ENCODE measurements at regions not wholly inside any gene's neighbourhood (a gene's known extent, or its start where the extent isn't known, plus 50 kb on each side); places are given as distances from the start of the nearest gene placed in this dataset.

DNA sequence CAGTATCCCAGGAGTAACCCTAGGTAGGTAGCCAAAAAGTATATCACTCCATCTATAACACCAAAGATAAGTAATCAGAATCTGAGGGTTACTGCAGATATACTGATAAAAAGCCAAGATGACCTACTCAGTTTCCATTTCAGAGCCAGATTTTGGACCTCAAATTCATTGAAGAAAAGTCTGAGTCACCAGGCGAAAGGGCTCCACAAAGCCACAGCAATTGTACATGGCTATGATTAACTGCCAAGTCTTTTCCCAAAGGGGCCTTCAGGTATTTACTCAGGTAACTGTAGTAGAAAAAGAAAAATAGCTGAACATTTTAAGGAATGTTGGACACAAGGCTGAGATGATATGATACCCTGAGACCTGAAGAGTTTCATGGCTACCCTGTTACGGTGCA, 75.6 kb upstream of the KCNH7 start (continued):
- TF ChIP-seq, protein P1, sequence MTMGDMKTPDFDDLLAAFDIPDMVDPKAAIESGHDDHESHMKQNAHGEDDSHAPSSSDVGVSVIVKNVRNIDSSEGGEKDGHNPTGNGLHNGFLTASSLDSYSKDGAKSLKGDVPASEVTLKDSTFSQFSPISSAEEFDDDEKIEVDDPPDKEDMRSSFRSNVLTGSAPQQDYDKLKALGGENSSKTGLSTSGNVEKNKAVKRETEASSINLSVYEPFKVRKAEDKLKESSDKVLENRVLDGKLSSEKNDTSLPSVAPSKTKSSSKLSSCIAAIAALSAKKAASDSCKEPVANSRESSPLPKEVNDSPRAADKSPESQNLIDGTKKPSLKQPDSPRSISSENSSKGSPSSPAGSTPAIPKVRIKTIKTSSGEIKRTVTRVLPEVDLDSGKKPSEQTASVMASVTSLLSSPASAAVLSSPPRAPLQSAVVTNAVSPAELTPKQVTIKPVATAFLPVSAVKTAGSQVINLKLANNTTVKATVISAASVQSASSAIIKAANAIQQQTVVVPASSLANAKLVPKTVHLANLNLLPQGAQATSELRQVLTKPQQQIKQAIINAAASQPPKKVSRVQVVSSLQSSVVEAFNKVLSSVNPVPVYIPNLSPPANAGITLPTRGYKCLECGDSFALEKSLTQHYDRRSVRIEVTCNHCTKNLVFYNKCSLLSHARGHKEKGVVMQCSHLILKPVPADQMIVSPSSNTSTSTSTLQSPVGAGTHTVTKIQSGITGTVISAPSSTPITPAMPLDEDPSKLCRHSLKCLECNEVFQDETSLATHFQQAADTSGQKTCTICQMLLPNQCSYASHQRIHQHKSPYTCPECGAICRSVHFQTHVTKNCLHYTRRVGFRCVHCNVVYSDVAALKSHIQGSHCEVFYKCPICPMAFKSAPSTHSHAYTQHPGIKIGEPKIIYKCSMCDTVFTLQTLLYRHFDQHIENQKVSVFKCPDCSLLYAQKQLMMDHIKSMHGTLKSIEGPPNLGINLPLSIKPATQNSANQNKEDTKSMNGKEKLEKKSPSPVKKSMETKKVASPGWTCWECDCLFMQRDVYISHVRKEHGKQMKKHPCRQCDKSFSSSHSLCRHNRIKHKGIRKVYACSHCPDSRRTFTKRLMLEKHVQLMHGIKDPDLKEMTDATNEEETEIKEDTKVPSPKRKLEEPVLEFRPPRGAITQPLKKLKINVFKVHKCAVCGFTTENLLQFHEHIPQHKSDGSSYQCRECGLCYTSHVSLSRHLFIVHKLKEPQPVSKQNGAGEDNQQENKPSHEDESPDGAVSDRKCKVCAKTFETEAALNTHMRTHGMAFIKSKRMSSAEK (CRISPR knock-in tag; IDR thresholded peaks at IDR 0.05; ENCODE audit: borderline replicate concordance): no peak
- TF ChIP-seq ETV6 (CRISPR knock-in tag; IDR thresholded peaks at IDR 0.05): no peak

DNA sequence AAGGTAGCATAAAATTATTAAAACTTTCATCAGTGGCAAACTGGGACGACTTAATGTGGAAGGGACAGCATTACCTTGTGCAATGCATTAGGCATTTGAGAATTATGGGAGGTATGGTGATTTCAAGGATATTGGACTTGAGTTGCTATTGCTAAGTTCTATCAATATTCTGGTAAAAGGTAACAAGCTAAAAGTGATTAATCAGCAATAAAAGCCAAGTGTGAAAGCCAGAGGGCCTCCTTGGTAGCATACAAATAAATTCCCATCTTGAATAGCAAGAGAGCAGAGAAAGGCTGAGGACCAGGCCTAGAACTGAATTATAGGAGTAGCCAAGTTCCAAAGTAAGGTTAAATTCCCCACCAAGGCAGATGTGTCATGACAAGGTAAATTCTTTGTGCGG, 74.2 kb upstream of the KCNH7 start:
- CTCF ChIA-PET: interaction anchor here (0.9 kb wide), 1 partner anchor 11 kb away, joined by 4 read pairs; no protein-coding TSS in a partner anchor
- TF ChIP-seq NFATC4 (CRISPR knock-in tag; IDR thresholded peaks at IDR 0.05) (no peak), ARID4B (CRISPR knock-in tag; IDR thresholded peaks at IDR 0.05; ENCODE audit: borderline replicate concordance) (no peak), MXD4 (CRISPR knock-in tag; IDR thresholded peaks at IDR 0.05; ENCODE audit: borderline replicate concordance) (no peak), CDX4 (CRISPR knock-in tag; IDR thresholded peaks at IDR 0.05; ENCODE audit: borderline replicate concordance) (no peak), KAT7 (CRISPR knock-in tag; IDR thresholded peaks at IDR 0.05; ENCODE audit: borderline replicate concordance) (no peak), ZMAT4 (CRISPR knock-in tag; IDR thresholded peaks at IDR 0.05) (no peak), ZSCAN18 (CRISPR knock-in tag; IDR thresholded peaks at IDR 0.05) (no peak), ZNF317 (CRISPR knock-in tag; IDR thresholded peaks at IDR 0.05; ENCODE audit: borderline replicate concordance, low read depth) (no peak), SMAD3 (CRISPR knock-in tag; IDR thresholded peaks at IDR 0.05; ENCODE audit: borderline replicate concordance) (no peak), MLX (CRISPR knock-in tag; IDR thresholded peaks at IDR 0.05) (no peak), OVOL2 (CRISPR knock-in tag; IDR thresholded peaks at IDR 0.05; ENCODE audit: borderline replicate concordance) (no peak), PRDM15 (CRISPR knock-in tag; IDR thresholded peaks at IDR 0.05) (no peak), NR2C2 (CRISPR knock-in tag; IDR thresholded peaks at IDR 0.05) (no peak), SP1 (CRISPR knock-in tag; conservative IDR thresholded peaks at IDR 0.05) (no peak), RELA (CRISPR knock-in tag; IDR thresholded peaks at IDR 0.05; ENCODE audit: borderline replicate concordance) (no peak)
- TF ChIP-seq, protein P2, sequence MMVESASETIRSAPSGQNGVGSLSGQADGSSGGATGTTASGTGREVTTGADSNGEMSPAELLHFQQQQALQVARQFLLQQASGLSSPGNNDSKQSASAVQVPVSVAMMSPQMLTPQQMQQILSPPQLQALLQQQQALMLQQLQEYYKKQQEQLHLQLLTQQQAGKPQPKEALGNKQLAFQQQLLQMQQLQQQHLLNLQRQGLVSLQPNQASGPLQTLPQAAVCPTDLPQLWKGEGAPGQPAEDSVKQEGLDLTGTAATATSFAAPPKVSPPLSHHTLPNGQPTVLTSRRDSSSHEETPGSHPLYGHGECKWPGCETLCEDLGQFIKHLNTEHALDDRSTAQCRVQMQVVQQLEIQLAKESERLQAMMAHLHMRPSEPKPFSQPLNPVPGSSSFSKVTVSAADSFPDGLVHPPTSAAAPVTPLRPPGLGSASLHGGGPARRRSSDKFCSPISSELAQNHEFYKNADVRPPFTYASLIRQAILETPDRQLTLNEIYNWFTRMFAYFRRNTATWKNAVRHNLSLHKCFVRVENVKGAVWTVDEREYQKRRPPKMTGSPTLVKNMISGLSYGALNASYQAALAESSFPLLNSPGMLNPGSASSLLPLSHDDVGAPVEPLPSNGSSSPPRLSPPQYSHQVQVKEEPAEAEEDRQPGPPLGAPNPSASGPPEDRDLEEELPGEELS (CRISPR knock-in tag; IDR thresholded peaks at IDR 0.05): no peak

More for the DNA sequence above, 74.2 kb upstream of the KCNH7 start:
- Mint-ChIP-seq H3K27me3 (ENCODE audit: low read depth) (no peaks in the 10 kb centered on the region), H3K4me3 (no peak overlapping the region), H3K27ac (no peak overlapping the region), H3K9me3 (peaks cover 13% of the 10 kb centered on the region), H3K36me3 (no peaks in the 10 kb centered on the region), H3K4me1 (no peaks in the 10 kb centered on the region; the same call in 1 of the 2 replicates)
- ATAC-seq (no peak), DNase-seq (ENCODE audit: low spot score) (no peak)
- POLR2A ChIA-PET: no interaction called here

All from WTC11 (cell line).